ENCODE measurements at regions not wholly inside any gene's neighbourhood (a gene's known extent, or its start where the extent isn't known, plus 50 kb on each side); places are given as distances from the start of the nearest gene placed in this dataset.
"Not testable (repeated sequence)": the region's sequence is repeated elsewhere in the genome, so short reads cannot be mapped to it uniquely, and the experiment has no call there.

DNA sequence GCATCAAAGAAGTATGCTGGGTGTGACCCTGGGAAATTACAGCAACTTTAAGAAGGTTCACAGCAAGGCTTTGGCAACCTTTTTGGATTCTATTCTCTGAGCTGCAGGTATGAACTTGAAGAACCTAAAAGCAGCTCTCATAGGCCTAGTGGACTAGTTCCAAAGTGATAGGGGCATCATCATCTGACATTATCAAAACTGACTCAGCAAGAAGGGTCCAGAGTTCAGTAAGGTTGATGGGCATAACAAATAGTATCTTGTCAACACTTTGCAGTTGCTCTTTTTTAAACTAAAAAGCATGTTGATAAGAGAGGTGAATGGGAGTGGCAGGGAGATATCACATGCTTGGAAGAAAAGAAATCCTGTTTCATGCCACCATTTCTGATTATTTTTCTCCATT, 249.3 kb downstream of the ZNF674 start:
- FAIRE-seq = no peak

DNA sequence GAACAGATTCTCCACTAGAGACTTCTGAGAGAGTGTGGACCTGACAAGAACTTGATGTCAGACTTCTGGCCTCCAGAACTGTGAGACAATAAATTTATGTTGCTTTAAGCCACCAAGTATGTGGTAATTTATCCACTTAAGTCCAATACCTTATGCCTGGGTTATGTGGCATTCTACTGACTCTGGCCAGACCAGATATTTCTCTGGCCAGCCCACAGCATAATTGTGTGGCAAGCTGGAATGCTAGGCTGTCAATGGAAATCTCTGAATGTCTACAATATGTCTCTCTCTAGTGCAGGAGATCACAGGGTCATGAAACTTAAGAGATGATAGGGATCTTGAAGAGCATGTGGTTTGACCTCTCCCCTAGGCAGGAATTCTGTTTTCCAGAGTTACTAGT, 251.0 kb downstream of the ZNF674 start:
- no peak for FAIRE-seq

DNA sequence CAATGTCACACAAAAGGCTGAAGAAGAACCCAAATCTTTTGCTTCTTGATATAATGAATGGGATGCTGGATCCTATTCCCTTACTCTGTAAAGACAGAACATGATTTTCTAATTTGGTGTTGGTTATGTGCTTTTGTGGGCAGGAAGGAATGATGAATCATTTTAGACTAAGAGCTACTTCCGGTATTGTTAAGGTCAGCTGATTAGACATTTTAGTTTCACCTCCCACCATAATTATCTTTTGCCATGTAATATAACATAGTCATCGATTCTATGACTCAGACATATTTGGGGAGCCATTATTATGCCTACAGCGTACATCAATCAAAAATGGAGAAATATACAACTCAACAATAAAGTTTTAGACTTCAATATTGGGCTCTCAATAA, 265.3 kb downstream of the ZNF674 start:
- no peak for FAIRE-seq

DNA sequence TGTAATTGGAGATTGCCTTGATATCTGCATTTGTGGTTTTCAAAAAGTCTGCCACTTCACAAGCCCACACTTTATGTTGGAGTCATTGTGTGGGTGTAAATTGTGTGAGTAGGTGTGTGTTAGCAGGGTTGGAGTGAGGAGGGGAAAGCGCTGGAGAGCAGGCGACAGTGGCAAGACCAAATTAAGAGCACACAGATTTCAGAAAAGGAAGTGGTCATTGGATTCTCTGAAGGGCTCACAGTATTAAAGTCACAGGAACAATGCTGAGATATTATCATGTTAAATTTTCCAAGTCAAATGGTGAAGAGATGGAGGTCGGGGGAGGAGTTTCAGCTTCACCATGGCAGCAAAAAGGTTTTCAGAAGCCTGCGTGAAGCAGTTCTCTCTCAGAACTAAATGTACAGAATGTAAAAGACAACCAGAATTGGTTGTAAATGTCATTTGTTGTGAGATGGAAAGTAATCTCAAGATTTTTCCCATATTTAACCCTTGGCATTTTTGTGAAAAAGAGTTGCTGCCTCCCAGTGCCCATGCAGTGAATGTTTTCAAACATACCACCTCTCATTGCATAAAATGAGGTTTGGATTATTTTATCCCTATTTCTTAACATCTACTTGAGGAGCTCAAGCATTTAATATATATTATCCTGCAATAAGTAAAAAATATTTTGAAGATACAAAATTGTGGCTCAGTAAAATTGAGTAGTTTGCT, 265.9 kb downstream of the ZNF674 start:
- FAIRE-seq = no peak

DNA sequence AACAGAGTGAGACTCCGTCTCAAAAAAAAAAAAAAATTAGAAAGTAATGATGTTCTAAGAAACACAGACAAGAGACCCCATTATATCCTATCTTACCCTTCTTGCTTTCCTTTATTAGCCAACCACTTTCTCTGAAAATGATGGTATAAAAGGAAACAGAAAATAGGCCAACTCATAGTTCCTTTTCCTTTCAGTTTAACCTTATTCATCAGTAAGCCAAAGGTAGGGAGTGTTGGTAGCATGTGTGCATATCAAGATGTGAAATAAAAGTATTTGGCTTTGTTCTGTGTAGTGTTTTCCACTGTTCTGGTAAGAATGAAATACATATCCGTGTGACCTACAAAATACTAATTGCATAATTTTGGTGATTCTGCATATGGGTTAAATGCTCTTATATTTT, 266.6 kb downstream of the ZNF674 start:
- no peak for FAIRE-seq

DNA sequence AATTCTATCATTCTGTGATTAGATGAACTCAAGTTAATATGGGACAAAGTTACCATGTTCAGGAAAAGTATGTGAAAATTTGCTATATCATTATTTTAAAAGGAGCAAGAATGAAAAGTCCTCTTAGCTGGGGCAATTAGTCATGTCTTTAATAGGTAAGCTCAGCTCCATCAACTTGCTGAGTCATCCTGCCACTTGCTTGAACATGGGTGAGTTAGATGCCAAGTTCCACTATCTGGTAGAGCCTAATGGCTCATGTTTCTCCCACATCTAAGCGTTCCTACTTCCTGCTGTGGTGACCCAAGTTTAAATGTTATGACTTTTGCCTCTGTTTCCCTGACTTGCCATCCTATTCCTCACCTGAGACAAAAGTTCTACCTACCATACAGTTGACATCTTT, 276.8 kb downstream of the ZNF674 start:
- no peak for FAIRE-seq

DNA sequence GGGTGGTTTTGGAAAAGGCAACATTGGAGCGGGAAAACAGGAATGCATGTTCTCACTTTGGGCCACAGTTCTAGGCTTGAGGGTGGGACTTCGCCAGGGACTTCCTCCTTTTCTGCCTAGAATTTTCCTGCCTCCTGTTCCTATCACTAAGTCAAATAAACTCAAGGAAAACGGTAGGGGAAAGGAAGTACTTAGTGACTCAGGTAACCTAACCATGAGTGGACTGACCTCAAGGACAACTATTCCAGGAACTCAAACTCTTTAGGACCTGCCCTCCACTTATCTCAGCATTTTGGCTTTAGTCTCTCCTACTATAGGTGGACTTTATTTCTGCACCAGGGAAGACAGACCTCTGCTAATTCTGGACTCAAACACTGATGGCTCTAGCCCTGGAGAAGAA, 281.7 kb downstream of the ZNF674 start:
- no peak for FAIRE-seq

DNA sequence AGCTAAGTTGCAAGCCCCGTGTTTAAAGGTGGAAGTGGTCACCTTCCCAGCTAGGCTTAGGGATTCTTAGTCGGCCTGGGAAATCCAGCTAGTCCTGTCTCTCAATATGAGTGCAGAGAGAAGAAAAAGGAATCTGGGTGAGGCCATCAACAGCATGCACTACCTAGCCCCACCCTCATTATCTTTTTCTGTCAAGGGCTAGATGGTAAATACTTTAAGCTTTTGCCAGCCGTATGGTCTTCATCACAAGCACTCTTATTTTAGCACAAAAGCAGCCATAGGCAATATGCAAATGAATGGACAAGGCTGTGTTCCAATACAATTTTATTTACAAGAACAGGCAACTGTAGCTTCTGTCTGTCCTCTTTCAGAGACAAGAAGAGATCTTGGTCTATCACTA, 282.9 kb downstream of the ZNF674 start:
- no peak for FAIRE-seq

DNA sequence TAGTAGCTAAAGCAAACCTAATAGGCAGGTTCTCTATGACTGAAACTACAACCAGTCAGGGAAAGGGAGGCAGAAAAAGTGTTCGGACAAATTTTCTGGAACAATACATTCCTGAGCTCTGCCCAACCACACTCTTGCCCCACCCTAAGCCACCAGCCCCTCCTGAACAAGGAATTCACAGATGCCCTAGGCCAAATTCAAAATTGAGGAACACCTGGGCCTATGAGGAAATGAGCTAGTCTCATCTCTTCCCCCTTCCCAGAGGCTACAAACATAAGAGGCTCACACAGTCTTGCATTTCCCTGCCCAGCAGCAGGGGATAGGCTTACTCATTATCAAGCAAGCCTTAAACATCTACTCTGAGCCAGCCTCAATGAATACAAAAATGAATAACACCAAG, 284.7 kb downstream of the ZNF674 start:
- no peak for FAIRE-seq

DNA sequence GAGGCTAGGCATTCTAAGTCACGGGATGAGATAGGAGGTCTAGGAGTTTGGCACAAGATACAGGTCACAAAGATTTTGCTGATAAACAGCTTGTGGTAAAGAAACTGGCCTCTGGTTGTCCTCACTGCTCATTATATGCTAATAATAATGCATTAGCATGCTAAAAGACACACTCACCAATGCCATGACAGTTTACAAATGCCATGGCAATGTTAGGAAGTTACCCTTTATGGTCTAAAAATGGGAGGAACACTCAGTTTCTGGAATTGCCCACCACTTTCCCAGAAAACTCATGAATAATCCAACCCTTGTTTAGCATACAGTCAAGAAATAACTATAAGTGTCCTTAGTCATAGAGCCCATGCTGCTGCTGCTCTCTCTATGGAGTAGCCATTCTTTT, 286.9 kb downstream of the ZNF674 start:
- FAIRE-seq = no peak

DNA sequence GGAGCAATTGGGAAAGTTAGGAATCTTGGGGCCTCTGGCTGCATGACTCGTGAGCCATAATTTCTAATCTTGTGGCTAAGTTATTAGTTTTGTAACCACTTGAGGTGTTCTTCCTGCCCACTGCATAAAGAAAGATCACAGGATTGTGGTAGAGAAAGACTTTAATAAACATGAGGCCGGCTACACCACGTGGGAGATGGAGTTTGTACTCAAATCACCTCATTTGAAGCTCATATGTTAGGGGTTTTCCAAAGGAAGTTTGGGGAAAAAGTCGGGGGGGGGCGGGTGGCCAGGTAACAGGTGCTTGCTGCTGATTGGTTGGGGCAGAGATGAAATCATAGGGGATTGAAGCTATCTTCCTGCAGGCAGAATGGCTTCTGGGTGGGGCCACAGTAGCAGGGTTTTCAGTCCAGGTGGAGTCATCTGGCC, 287.8 kb downstream of the ZNF674 start:
- FAIRE-seq = no peak

DNA sequence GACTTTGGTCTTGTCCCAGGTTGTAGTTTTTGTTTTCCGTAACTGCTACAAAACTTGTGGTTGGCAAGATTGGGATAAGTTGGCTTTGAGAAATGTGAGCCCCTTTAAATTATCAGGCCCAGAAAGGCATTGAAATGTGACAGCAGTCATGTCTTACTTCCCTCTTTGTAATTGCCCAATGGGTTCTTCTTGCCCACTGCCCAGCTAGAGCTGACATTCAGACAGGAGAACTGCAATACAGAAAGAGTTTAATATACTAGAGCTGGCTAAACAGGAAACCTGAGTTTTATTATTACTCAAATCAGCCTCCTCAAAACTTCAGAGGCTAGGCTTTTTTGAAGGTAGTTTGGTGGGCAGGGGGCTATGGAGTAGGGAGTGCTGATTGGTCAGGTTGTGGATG, 288.3 kb downstream of the ZNF674 start:
- no peak for FAIRE-seq

DNA sequence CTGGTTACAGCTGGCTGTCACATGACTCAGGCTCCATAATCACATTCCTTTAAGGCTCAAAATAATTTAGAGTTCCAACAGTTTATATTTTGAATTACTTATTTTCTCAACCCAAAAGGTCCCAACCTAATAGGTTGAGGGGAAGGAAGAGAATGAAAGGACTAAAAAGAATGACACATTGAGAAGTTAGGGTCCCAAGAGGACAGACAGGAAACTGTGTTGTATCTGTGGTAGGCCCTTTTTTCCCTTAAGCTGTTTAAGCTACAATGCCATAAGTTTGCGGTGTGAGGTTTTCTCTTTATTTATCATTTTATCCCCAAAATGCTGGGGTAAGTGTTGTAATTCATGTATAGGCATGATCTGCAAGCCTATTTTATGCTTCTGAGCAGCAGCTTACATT, 290.2 kb downstream of the ZNF674 start:
- no peak for FAIRE-seq

DNA sequence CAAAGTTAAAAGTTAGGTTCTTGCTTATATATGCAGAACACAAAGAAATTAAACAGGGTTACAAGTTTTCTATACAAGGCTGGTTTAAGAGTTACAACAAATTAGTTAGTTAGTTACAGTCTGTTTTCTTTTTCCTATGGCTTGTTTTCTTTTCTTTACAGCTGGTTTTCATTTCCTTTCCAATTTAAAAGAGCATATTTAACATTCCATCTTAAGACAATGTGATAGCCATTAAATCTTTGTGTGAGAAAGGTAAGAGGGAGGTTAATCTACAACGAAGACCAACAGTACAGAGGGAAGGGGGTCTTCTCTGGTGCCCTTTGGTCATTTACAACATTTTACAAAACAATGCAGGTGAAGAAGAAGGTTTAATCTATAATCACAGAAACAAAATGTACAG, 290.6 kb downstream of the ZNF674 start:
- FAIRE-seq = no peak

DNA sequence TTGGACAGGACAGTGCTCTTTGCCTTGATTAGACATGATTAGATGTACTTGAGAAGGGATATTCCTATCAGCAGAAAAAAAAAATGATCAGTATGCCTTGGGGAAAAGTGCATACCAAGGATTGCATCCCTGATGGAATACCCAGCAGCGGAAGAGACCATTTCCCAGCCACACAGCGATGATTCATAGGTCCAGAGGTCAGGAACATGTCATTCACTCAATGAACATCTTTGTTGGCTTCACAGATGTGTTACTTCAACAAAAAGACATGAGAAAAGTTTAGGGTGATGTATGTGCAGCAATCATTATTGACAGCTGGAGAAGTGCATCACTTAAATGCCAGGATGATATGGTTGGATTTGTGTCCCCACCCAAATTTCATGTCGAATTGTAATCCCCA, 293.5 kb downstream of the ZNF674 start:
- FAIRE-seq = no peak

DNA sequence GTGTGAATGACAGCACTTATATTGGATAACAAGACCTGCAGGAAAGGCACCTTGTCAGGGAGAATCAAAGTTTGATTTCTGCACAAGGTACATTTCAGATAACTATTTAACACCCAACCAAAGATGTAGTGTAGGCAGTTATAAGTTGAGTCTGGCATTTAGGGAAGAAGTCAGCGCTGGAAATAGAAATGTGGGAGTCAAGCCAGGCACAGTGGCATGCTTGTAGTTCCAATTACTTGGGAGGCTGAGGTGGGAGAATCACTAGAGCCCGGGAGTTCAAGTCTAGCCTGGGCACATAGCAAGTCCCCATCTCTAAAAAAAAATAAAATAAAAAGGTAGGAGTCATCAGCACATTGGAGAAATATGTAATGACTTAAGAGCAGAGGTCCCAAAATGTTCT, 295.1 kb downstream of the ZNF674 start:
- FAIRE-seq = no peak

DNA sequence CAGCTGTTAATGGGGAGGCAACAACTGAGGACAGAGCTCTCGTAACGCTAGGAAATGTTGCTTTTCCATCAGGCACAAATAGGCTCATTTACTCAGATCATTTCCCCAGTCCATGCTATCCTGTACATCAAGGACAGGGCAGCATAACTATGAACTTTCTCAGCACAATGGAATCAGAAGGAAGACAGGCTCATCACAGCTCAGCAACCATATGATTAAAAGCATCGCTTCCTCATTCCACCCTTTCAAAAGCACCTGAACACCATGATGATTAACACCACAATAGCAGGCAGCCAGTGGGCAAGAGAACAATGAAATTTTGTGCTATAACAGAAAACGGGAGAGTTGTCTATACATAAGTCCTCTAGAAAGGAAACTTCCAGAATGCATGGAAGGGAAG, 297.8 kb downstream of the ZNF674 start:
- FAIRE-seq = no peak

DNA sequence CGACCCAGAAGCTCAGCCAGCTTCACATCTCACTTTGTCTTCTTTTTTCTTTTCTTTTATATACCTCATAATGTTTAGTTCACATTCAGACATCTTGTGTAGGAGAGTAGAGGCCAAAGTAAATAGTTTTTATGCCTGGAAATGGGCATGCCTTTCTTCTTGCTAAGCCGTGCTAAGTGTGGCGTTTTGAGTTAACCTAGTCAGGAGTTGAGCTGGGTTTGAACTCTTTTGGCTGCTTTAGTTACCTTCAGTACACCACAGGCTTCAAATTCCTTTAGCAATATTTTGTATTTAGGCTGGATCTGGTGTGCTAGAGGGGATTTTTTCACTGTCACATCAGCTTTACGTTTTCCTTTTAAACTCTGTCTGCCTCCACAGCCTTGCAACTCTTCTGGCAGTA, 300.8 kb downstream of the ZNF674 start:
- FAIRE-seq = no peak

DNA sequence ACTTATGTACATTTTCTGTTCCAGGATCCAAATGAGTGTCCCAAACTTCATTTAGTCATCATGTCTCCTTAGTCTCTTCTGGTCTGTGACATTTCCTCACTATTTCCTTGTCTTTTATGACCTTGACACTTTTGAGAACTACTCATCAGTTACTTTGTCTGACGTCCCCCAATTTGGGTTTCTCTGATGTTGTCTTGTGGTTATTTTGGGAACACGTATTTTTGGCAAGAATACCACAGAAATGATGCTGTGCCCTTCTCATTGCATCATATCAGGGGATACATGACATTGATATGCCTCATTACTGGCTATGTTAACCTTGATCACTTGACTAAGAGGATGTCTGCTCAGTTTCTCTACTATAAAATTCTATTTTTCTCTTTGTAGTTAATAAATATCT, 308.8 kb downstream of the ZNF674 start:
- no peak for FAIRE-seq

DNA sequence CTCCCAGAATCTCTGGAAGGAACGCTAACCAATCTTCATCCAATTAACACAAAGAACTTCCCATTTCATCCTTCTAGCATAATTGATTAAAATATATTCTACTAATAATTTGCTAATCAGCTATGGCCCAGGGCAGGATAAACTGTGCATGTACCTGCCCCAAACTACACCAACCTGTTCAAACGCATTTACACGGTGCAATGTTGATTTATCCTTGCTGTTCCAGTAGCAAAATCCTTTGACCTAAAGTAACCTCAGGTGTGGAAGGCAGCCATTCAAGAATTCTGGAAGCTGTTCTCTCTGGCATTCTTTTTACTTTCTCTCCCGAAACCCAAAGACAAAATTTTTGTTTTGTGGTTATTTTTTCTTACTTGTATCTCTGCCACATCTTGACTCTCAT, 309.4 kb downstream of the ZNF674 start:
- no peak for FAIRE-seq

DNA sequence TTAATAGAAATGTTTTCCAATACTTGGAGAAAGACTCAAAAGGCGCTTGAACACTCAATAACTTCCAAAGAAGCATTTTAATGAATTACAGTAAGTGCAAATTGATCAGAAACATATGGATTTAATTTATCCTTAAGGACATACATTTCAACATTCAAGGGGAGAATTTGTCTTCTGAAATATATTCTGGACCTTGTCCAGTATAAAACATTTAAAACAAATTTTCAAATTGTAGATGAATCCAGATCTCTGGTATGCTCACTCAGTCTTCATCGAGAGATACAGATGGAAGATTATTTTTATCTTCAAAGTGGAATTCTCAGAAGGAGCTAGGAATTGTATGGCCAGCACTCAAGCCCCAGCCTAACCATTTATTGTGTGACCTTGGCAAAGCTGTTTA, 310.4 kb downstream of the ZNF674 start:
- FAIRE-seq = no peak

DNA sequence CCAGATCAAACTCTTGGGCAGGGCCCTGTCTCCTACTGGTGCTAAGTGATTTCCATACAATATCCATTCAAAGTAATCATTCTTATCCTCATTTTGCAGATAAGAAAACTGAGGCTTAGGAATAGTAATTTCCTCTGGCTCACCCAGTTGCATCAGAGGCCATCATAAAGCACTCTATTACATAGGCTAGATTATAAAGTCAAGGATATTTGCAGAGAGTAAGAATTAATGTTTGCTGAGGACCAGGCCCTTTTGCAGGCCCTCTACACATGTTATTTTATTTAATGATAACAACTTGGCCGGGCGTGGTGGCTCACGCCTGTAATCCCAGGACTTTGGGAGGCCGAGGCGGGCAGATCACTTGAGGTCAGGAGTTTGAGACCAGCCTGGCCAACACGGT, 316.8 kb downstream of the ZNF674 start:
- FAIRE-seq = no peak

DNA sequence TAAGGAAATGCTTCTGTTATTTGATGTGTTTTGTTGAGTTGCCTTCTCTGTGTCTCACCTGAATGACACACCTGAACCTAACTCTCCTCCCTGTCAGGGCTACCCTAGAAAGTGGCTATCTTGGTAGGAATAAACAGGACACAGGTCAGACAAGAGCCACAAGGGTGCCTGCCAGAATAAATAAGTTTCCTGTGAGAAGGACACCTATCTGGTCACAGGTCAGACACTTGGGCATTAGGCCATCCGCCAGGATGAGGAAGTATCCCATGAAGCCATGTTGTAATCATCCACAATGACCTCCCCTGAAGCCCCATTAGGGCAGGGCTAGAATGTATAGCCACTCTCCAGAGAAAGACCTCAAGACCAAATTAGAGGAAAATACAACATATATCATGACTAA, 318.8 kb downstream of the ZNF674 start:
- FAIRE-seq = no peak

DNA sequence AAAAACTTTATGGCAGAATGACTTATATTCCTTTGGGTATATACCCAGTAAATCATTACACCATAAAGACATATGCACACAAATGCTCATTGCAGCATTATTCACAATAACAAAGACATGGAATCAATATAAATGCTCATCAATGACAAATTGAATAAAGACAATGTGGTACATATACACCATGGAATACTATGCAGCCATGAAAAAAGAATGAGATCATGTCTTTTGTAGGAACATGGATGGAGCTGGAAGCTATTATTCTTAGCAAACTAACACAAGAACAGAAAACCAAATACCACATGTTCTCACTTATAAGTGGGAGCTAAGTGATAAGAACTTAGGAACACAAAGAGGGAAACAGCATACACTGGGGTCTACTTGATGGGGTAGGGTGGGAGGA, 321.7 kb downstream of the ZNF674 start:
- not testable (repeated sequence) for FAIRE-seq

DNA sequence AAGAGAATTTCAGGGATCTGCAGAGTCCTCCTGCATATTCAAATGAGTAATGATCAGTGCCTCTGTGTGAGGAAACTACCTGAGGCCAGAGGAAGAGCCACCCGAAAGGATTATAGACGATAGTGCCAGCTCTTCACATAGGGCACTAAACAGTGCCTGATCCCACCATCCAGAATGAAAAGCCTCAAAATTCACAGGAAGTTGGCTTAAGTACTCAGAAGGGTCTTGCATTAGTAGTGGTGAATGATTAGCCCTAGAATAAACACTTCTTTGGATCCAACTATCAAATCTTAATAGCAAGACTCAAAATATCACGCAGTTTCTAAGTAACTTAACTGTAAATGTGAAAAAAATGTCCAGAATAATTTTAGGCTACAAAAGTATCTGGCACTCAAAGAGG, 324.4 kb downstream of the ZNF674 start:
- no peak for FAIRE-seq

DNA sequence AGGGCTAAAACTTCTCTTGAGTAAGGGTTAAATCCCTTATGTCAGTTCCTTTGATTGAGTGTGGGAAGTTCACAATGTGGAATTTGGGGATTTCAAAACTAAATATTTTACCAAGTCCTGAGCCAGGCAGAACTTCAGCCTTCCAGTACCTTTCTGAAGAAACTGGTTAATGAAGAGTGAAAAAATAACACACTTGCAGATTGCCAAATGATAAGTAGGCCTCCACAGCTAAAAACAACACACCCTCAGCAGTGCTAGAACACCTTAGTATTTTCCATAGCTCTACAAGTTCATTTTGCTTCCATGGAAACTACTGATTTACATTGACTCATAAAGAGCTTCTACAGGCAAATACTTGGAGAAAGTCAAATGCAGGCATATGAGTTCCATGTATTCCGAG, 326.8 kb downstream of the ZNF674 start:
- no peak for FAIRE-seq

Measured in TTC549 (cell line).